ENCODE measurements at regions not wholly inside any gene's neighbourhood (a gene's known extent, or its start where the extent isn't known, plus 50 kb on each side); places are given as distances from the start of the nearest gene placed in this dataset.

- H3K4me2 ChIP-seq = no peak overlapping the region
- no peak overlapping the region for H3K4me3 ChIP-seq
- no peaks in the 10 kb centered on the region for H3F3A ChIP-seq (ENCODE audit: low read depth)
- Mint-ChIP-seq H3K27ac (no peak overlapping the region), H3K36me3 (no peaks in the 10 kb centered on the region), H3K9me3 (no peaks in the 10 kb centered on the region), H3K4me1 (peaks cover 35% of the 10 kb centered on the region), H3K27me3 (ENCODE audit: insufficient read depth, low read depth) (peaks cover 4% of the 10 kb centered on the region), H3K4me3 (peak overlapping the region; percentile 24)
- H3K27ac ChIP-seq = no peak overlapping the region
- no peaks in the 10 kb centered on the region for H3K9me3 ChIP-seq (ENCODE audit: low read depth)
- H3K4me1 ChIP-seq = peaks cover 7% of the 10 kb centered on the region
- no peak overlapping the region for H3K9ac ChIP-seq
- DNase-seq (ENCODE audit: low spot score) = no peak
- no peaks in the 10 kb centered on the region for H4K20me1 ChIP-seq (ENCODE audit: low read depth)
- no peaks in the 10 kb centered on the region for H3K36me3 ChIP-seq
- no peaks in the 10 kb centered on the region for H3K79me2 ChIP-seq (ENCODE audit: low read depth)
- H3K27me3 ChIP-seq = no peaks in the 10 kb centered on the region
- no peak overlapping the region for H2AFZ ChIP-seq (replicated peaks)
- TF ChIP-seq EZH2phosphoT487 (IDR thresholded peaks at IDR 0.05) = no peak
- TF ChIP-seq EZH2 (IDR thresholded peaks at IDR 0.05) = no peak
- no peak for TF ChIP-seq CTCF (IDR thresholded peaks at IDR 0.05)
These were observed 288.0 kb upstream of the POU3F2 start for GRCh38 chr6:98546376-98546775.

GRCh38 chr6:98547151-98547550 is 287.2 kb upstream of the POU3F2 start:
- Histone ChIP-seq H3K27me3 (no peaks in the 10 kb centered on the region), H3F3A (ENCODE audit: low read depth) (no peaks in the 10 kb centered on the region), H3K4me3 (no peak overlapping the region), H3K9me3 (ENCODE audit: low read depth) (no peaks in the 10 kb centered on the region), H4K20me1 (ENCODE audit: low read depth) (no peaks in the 10 kb centered on the region), H3K79me2 (ENCODE audit: low read depth) (no peaks in the 10 kb centered on the region), H2AFZ (replicated peaks) (peak overlapping the region; percentile 79), H3K4me1 (peaks cover 7% of the 10 kb centered on the region), H3K9ac (no peak overlapping the region), H3K36me3 (no peaks in the 10 kb centered on the region), H3K27ac (no peak overlapping the region), H3K4me2 (no peak overlapping the region)
- no peaks in the 10 kb centered on the region for H3K36me3 Mint-ChIP-seq
- peaks cover 35% of the 10 kb centered on the region for H3K4me1 Mint-ChIP-seq
- no peak for DNase-seq (ENCODE audit: low spot score)
- no peak overlapping the region for H3K4me3 Mint-ChIP-seq
- peaks cover 4% of the 10 kb centered on the region for H3K27me3 Mint-ChIP-seq (ENCODE audit: insufficient read depth, low read depth)
- TF ChIP-seq EZH2phosphoT487 (IDR thresholded peaks at IDR 0.05) (no peak), EZH2 (IDR thresholded peaks at IDR 0.05) (no peak), CTCF (IDR thresholded peaks at IDR 0.05) (no peak)
- no peaks in the 10 kb centered on the region for H3K9me3 Mint-ChIP-seq
- H3K27ac Mint-ChIP-seq = peak overlapping the region; percentile 43

GRCh38 chr6:98547634-98548033 is 286.7 kb upstream of the POU3F2 start:
- H3K9ac ChIP-seq = no peak overlapping the region
- no peaks in the 10 kb centered on the region for H3K27me3 ChIP-seq
- DNase-seq (ENCODE audit: low spot score) = no peak
- no peaks in the 10 kb centered on the region for H3K36me3 ChIP-seq
- Mint-ChIP-seq H3K9me3 (no peaks in the 10 kb centered on the region), H3K36me3 (no peaks in the 10 kb centered on the region), H3K27me3 (ENCODE audit: insufficient read depth, low read depth) (peaks cover 4% of the 10 kb centered on the region), H3K4me1 (peaks cover 35% of the 10 kb centered on the region), H3K27ac (peak overlapping the region; percentile 76), H3K4me3 (no peak overlapping the region)
- no peak overlapping the region for H3K4me2 ChIP-seq
- H3K27ac ChIP-seq = no peak overlapping the region
- no peak overlapping the region for H3K4me3 ChIP-seq
- peak overlapping the region; percentile 79 for H2AFZ ChIP-seq (replicated peaks)
- H3K4me1 ChIP-seq = peaks cover 7% of the 10 kb centered on the region
- no peaks in the 10 kb centered on the region for H3K9me3 ChIP-seq (ENCODE audit: low read depth)
- no peaks in the 10 kb centered on the region for H4K20me1 ChIP-seq (ENCODE audit: low read depth)
- H3F3A ChIP-seq (ENCODE audit: low read depth) = no peaks in the 10 kb centered on the region
- no peaks in the 10 kb centered on the region for H3K79me2 ChIP-seq (ENCODE audit: low read depth)
- TF ChIP-seq CTCF (IDR thresholded peaks at IDR 0.05) (no peak), EZH2 (IDR thresholded peaks at IDR 0.05) (no peak), EZH2phosphoT487 (IDR thresholded peaks at IDR 0.05) (no peak)

Measured in neural progenitor cell (in vitro differentiated cells).